ENCODE measurements at regions not wholly inside any gene's neighbourhood (a gene's known extent, or its start where the extent isn't known, plus 50 kb on each side); places are given as distances from the start of the nearest gene placed in this dataset.
"Not testable (repeated sequence)": the region's sequence is repeated elsewhere in the genome, so short reads cannot be mapped to it uniquely, and the experiment has no call there.

GRCh38 chr9:36521148-36521547, 51.5 kb upstream of the MELK start:
- no peak for TF ChIP-seq CTCF (IDR thresholded peaks at IDR 0.05; ENCODE audit: poor library complexity, severe bottlenecking)
- Histone ChIP-seq H3K27ac (ENCODE audit: poor library complexity, severe bottlenecking) (no peak overlapping the region), H3K36me3 (ENCODE audit: low read depth) (no peaks in the 10 kb centered on the region), H3K4me1 (ENCODE audit: insufficient read depth, poor library complexity, severe bottlenecking) (no peaks in the 10 kb centered on the region), H3K4me3 (ENCODE audit: severe bottlenecking) (no peak overlapping the region), H3K27me3 (ENCODE audit: insufficient read depth, poor library complexity, severe bottlenecking) (no peaks in the 10 kb centered on the region), H3K9me3 (ENCODE audit: severe bottlenecking) (no peaks in the 10 kb centered on the region)
- ATAC-seq (ENCODE audit: low read depth): no peak
- DNase-seq (ENCODE audit: low spot score): no peak

- H3K36me3 ChIP-seq (ENCODE audit: low read depth): no peaks in the 10 kb centered on the region
- no peak overlapping the region for H3K27ac ChIP-seq (ENCODE audit: poor library complexity, severe bottlenecking)
- no peak for DNase-seq (ENCODE audit: low spot score)
- H3K4me1 ChIP-seq (ENCODE audit: insufficient read depth, poor library complexity, severe bottlenecking): no peaks in the 10 kb centered on the region
- no peak overlapping the region for H3K4me3 ChIP-seq (ENCODE audit: severe bottlenecking)
- H3K9me3 ChIP-seq (ENCODE audit: severe bottlenecking): no peaks in the 10 kb centered on the region
- no peak for ATAC-seq (ENCODE audit: low read depth)
- TF ChIP-seq CTCF (IDR thresholded peaks at IDR 0.05; ENCODE audit: poor library complexity, severe bottlenecking): no peak
- H3K27me3 ChIP-seq (ENCODE audit: insufficient read depth, poor library complexity, severe bottlenecking): no peaks in the 10 kb centered on the region
Observed at GRCh38 chr9:36517131-36517530, 55.6 kb upstream of the MELK start.

GRCh38 chr9:36504156-36504555, 68.5 kb upstream of the MELK start:
- peaks cover under 1% of the 10 kb centered on the region for H3K27me3 ChIP-seq (ENCODE audit: insufficient read depth, poor library complexity, severe bottlenecking)
- no peaks in the 10 kb centered on the region for H3K9me3 ChIP-seq (ENCODE audit: severe bottlenecking)
- no peaks in the 10 kb centered on the region for H3K36me3 ChIP-seq (ENCODE audit: low read depth)
- no peak for DNase-seq (ENCODE audit: low spot score)
- H3K27ac ChIP-seq (ENCODE audit: poor library complexity, severe bottlenecking): no peak overlapping the region
- TF ChIP-seq CTCF (IDR thresholded peaks at IDR 0.05; ENCODE audit: poor library complexity, severe bottlenecking): no peak
- no peak for ATAC-seq (ENCODE audit: low read depth)
- H3K4me1 ChIP-seq (ENCODE audit: insufficient read depth, poor library complexity, severe bottlenecking): no peaks in the 10 kb centered on the region
- H3K4me3 ChIP-seq (ENCODE audit: severe bottlenecking): no peak overlapping the region

- H3K27ac ChIP-seq (ENCODE audit: poor library complexity, severe bottlenecking): no peak overlapping the region
- H3K27me3 ChIP-seq (ENCODE audit: insufficient read depth, poor library complexity, severe bottlenecking): no peaks in the 10 kb centered on the region
- H3K4me1 ChIP-seq (ENCODE audit: insufficient read depth, poor library complexity, severe bottlenecking): no peaks in the 10 kb centered on the region
- H3K4me3 ChIP-seq (ENCODE audit: severe bottlenecking): no peak overlapping the region
- H3K36me3 ChIP-seq (ENCODE audit: low read depth): no peaks in the 10 kb centered on the region
- ATAC-seq (ENCODE audit: low read depth) (no peak), DNase-seq (ENCODE audit: low spot score) (no peak)
- no peaks in the 10 kb centered on the region for H3K9me3 ChIP-seq (ENCODE audit: severe bottlenecking)
- TF ChIP-seq CTCF (IDR thresholded peaks at IDR 0.05; ENCODE audit: poor library complexity, severe bottlenecking): no peak
Observed at GRCh38 chr9:36503172-36504088, 69.3 kb upstream of the MELK start.

- no peak for ATAC-seq (ENCODE audit: low read depth)
- no peak for TF ChIP-seq CTCF (IDR thresholded peaks at IDR 0.05; ENCODE audit: poor library complexity, severe bottlenecking)
- Histone ChIP-seq H3K27ac (ENCODE audit: poor library complexity, severe bottlenecking) (no peak overlapping the region), H3K4me3 (ENCODE audit: severe bottlenecking) (no peak overlapping the region), H3K4me1 (ENCODE audit: insufficient read depth, poor library complexity, severe bottlenecking) (no peaks in the 10 kb centered on the region), H3K27me3 (ENCODE audit: insufficient read depth, poor library complexity, severe bottlenecking) (no peaks in the 10 kb centered on the region), H3K36me3 (ENCODE audit: low read depth) (no peaks in the 10 kb centered on the region), H3K9me3 (ENCODE audit: severe bottlenecking) (no peaks in the 10 kb centered on the region)
- DNase-seq (ENCODE audit: low spot score): no peak
Observed at GRCh38 chr9:36501727-36502126, 71.0 kb upstream of the MELK start.

- H3K27me3 ChIP-seq (ENCODE audit: insufficient read depth, poor library complexity, severe bottlenecking); DNase-seq (ENCODE audit: low spot score); ATAC-seq (ENCODE audit: low read depth); H3K9me3 ChIP-seq (ENCODE audit: severe bottlenecking); H3K36me3 ChIP-seq (ENCODE audit: low read depth); H3K4me3 ChIP-seq (ENCODE audit: severe bottlenecking); H3K4me1 ChIP-seq (ENCODE audit: insufficient read depth, poor library complexity, severe bottlenecking); H3K27ac ChIP-seq (ENCODE audit: poor library complexity, severe bottlenecking): not testable (repeated sequence)
Observed at GRCh38 chr9:36500931-36501330, 71.8 kb upstream of the MELK start.
